A172 (cell line): ENCODE measurements at regions not wholly inside any gene's neighbourhood (a gene's known extent, or its start where the extent isn't known, plus 50 kb on each side); places are given as distances from the start of the nearest gene placed in this dataset.
A peak's percentile ranks its signal among the peaks of the same experiment; 100 is the strongest.

Experiments
- DNase-seq: peaks from one replicate; pipeline ENCODE4 v3.0.0-alpha.2; 2015; ENCODE audit warnings: low spot score

GRCh38 chr9:108345826-108346225, 510.0 kb downstream of the ACTL7B start:
- no peak for DNase-seq

GRCh38 chr9:108339251-108339650, 516.5 kb downstream of the ACTL7B start:
- no peak for DNase-seq

GRCh38 chr9:108336575-108336974, 519.2 kb downstream of the ACTL7B start:
- no peak for DNase-seq

- no peak for DNase-seq
Observed at GRCh38 chr9:108333530-108333983, 522.2 kb downstream of the ACTL7B start.

GRCh38 chr9:108331596-108331995, 524.2 kb downstream of the ACTL7B start:
- DNase-seq: no peak

- DNase-seq: no peak
Observed at GRCh38 chr9:108325406-108325805, 530.4 kb downstream of the ACTL7B start.

- DNase-seq: no peak
Observed at GRCh38 chr9:108323615-108324014, 532.2 kb downstream of the ACTL7B start.

GRCh38 chr9:108322326-108323098, 533.3 kb downstream of the ACTL7B start:
- no peak for DNase-seq

GRCh38 chr9:108316630-108317029, 539.2 kb downstream of the ACTL7B start:
- no peak for DNase-seq

- DNase-seq: no peak
Observed at GRCh38 chr9:108316066-108316465, 539.7 kb downstream of the ACTL7B start.

- no peak for DNase-seq
Observed at GRCh38 chr9:108311745-108312144, 544.0 kb downstream of the ACTL7B start.

GRCh38 chr9:108310202-108310601, 545.6 kb downstream of the ACTL7B start:
- no peak for DNase-seq

- DNase-seq: no peak
Observed at GRCh38 chr9:108300306-108301287, 555.2 kb downstream of the ACTL7B start.

GRCh38 chr9:108297073-108297472, 558.7 kb downstream of the ACTL7B start:
- no peak for DNase-seq

GRCh38 chr9:108296056-108296455, 559.7 kb downstream of the ACTL7B start:
- peak; percentile 35 for DNase-seq

GRCh38 chr9:108291586-108291932, 564.2 kb downstream of the ACTL7B start:
- no peak for DNase-seq

GRCh38 chr9:108290839-108291585, 564.8 kb downstream of the ACTL7B start:
- DNase-seq: no peak

- DNase-seq: no peak
Observed at GRCh38 chr9:108286638-108287206, 569.1 kb downstream of the ACTL7B start.

GRCh38 chr9:108283696-108284095, 572.1 kb downstream of the ACTL7B start:
- no peak for DNase-seq

GRCh38 chr9:108282872-108283271, 572.9 kb downstream of the ACTL7B start:
- no peak for DNase-seq

GRCh38 chr9:108281696-108282095, 574.1 kb downstream of the ACTL7B start:
- DNase-seq: no peak

- no peak for DNase-seq
Observed at GRCh38 chr9:108278341-108278740, 577.4 kb downstream of the ACTL7B start.
